ENCODE measurements at regions not wholly inside any gene's neighbourhood (a gene's known extent, or its start where the extent isn't known, plus 50 kb on each side); places are given as distances from the start of the nearest gene placed in this dataset.

DNA sequence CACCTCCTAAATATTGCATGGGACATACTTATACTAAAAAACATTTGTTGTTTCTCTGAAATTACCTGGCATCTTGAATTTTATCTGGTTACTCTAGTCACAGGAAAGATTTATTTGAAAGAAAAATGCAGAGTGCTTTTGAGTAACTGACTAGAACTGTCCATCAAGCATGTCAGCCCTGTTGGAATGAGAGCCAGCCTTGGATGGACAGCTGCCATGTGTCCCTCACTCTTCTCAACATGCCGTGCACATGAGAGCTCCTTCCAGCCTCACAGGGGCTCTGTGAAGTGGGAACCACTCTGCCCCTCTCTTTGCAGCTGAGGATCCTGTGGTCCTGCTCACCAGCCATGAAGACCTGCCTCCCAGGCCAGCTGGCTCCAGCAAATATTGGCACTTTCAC, 118.3 kb upstream of the SHH start:
- no peak overlapping the region for H3K27ac ChIP-seq
- 58% methylated on average over 1 of the region's 1 CpG; no CpG with 5 or more reads in 1 of the 2 donors for WGBS, 2 donors
- no peak overlapping the region for H3K4me3 ChIP-seq
- H3K4me1 ChIP-seq = no peaks in the 10 kb centered on the region
- no peak for DNase-seq
- no peaks in the 10 kb centered on the region for H3K9me3 ChIP-seq
- H3K36me3 ChIP-seq = no peaks in the 10 kb centered on the region
- H3K27me3 ChIP-seq = peaks cover 0 to 33% (median 3%) of the 10 kb centered on the region in 4 donors
- TF ChIP-seq, protein P1, sequence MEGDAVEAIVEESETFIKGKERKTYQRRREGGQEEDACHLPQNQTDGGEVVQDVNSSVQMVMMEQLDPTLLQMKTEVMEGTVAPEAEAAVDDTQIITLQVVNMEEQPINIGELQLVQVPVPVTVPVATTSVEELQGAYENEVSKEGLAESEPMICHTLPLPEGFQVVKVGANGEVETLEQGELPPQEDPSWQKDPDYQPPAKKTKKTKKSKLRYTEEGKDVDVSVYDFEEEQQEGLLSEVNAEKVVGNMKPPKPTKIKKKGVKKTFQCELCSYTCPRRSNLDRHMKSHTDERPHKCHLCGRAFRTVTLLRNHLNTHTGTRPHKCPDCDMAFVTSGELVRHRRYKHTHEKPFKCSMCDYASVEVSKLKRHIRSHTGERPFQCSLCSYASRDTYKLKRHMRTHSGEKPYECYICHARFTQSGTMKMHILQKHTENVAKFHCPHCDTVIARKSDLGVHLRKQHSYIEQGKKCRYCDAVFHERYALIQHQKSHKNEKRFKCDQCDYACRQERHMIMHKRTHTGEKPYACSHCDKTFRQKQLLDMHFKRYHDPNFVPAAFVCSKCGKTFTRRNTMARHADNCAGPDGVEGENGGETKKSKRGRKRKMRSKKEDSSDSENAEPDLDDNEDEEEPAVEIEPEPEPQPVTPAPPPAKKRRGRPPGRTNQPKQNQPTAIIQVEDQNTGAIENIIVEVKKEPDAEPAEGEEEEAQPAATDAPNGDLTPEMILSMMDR (IDR thresholded peaks at IDR 0.05) = no peak
- TF ChIP-seq POLR2A (IDR thresholded peaks at IDR 0.05) = no peak
- intact Hi-C loops (cut with DNase I) = no loop called here

DNA sequence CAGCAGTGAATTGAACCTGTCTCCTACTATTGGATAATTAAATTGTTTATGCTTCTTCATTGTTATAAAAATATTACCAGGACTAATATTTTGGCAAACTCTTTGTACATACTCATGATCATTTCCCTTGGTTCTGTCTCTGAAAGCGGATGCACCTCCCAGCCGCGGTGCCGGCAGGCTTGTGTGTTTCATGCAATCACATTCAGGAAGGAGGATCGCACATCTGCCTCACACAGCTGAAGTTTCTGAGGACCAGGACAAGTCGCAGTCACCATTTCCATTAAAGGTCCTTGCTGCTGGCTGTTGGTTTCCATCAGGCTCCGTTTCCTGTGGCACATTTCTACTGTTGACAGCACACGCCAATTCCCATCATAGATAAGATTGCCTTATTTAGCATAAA, 117.8 kb upstream of the SHH start:
- H3K4me1 ChIP-seq = no peaks in the 10 kb centered on the region
- H3K27ac ChIP-seq = no peak overlapping the region
- 77 to 81% methylated on average over 8 of the region's 8 CpGs for WGBS, 2 donors
- TF ChIP-seq, protein P1 (IDR thresholded peaks at IDR 0.05) = no peak
- TF ChIP-seq POLR2A (IDR thresholded peaks at IDR 0.05) = no peak
- no peaks in the 10 kb centered on the region for H3K9me3 ChIP-seq
- no peak overlapping the region for H3K4me3 ChIP-seq
- intact Hi-C loops (cut with DNase I) = no loop called here
- no peaks in the 10 kb centered on the region for H3K36me3 ChIP-seq
- no peak for DNase-seq
- H3K27me3 ChIP-seq = peaks cover 0 to 30% (median 3%) of the 10 kb centered on the region in 4 donors

DNA sequence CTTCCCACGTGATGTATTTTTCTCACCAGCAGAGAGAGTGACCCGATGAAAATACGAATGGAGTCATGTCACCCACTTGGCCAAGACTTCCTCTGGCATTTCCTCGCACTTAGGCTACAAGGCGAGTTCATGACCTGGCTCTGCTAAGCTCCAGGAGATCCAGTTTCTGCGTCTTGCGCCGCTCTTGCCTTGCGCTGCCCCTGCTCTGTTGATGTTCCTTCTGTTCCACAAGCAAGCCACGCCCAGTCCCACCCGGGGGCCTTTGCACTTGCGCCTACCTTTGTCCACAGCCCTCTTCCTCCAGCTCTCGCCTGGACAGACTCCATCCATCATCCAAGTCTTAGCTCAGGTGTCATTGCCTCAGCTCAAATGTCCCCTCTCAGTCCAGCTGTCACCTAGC, 116.3 kb upstream of the SHH start:
- no peak for DNase-seq
- H3K9me3 ChIP-seq = no peaks in the 10 kb centered on the region
- intact Hi-C loops (cut with DNase I) = no loop called here
- H3K4me1 ChIP-seq = no peaks in the 10 kb centered on the region
- no peak overlapping the region for H3K4me3 ChIP-seq
- peaks cover 0 to 30% (median 3%) of the 10 kb centered on the region in 4 donors for H3K27me3 ChIP-seq
- WGBS, 2 donors = 55 to 67% methylated on average over 9 to 12 of the region's 13 CpGs
- no peaks in the 10 kb centered on the region for H3K36me3 ChIP-seq
- H3K27ac ChIP-seq = no peak overlapping the region
- TF ChIP-seq, protein P1 (IDR thresholded peaks at IDR 0.05) = no peak
- no peak for TF ChIP-seq POLR2A (IDR thresholded peaks at IDR 0.05)

DNA sequence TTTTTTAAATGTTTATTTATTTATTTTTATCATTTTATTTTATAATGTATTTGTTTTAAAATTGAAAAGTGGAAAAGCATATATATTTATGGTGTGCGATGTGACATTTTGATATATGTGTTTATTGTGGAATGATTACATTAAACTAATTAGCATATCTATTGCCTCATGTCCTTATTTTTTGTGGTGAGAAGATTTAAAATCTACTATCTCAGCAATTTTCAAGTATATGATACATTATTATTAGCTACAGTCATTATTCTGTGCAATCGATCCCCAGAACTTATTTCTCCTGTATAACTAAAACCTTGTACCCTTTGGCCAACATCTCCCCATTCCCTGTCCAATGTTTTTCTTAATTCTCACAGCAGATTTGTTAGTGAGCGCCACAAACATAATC, 115.6 kb upstream of the SHH start:
- WGBS, 2 donors = 89 to 91% methylated on average over 3 of the region's 3 CpGs
- H3K9me3 ChIP-seq = no peaks in the 10 kb centered on the region
- no peak overlapping the region for H3K27ac ChIP-seq
- H3K36me3 ChIP-seq = no peaks in the 10 kb centered on the region
- no peak for DNase-seq
- no peak overlapping the region for H3K4me3 ChIP-seq
- TF ChIP-seq, protein P1 (IDR thresholded peaks at IDR 0.05) = no peak
- no peak for TF ChIP-seq POLR2A (IDR thresholded peaks at IDR 0.05)
- H3K27me3 ChIP-seq = peaks cover 0 to 30% (median 3%) of the 10 kb centered on the region in 4 donors
- H3K4me1 ChIP-seq = no peaks in the 10 kb centered on the region
- intact Hi-C loops (cut with DNase I) = no loop called here

DNA sequence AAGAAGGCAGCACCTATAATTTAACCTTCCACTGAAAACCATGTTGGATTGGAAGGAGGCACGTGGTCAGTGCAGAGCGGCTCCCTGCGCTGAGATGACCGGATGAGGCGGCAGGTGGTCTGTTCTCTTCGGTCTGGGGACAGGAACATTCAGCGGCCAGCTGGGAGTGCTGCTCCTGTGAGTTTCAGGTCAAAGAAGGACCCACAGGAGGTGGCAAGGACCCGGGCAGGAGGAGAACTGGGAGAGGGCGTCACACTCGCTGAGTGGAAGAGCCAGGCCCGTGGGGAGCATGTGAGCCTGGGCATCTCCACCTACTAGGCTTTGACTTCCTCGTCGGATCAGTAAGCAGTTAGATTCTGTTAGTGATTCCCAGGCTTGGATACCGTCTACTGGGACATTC, 113.4 kb upstream of the SHH start:
- DNase-seq = no peak
- H3K27me3 ChIP-seq = peaks cover 0 to 19% (median 2%) of the 10 kb centered on the region in 4 donors
- TF ChIP-seq, protein P1 (IDR thresholded peaks at IDR 0.05) = no peak
- H3K4me1 ChIP-seq = peaks cover 4 to 19% (median 9%) of the 10 kb centered on the region in 3 donors
- H3K9me3 ChIP-seq = no peaks in the 10 kb centered on the region
- no peak overlapping the region for H3K27ac ChIP-seq
- intact Hi-C loops (cut with DNase I) = no loop called here
- H3K4me3 ChIP-seq = no peak overlapping the region
- 79 to 87% methylated on average over 14 of the region's 14 CpGs for WGBS, 2 donors
- no peaks in the 10 kb centered on the region for H3K36me3 ChIP-seq

All from esophagus squamous epithelium (tissue), 5 donors.